GM19025 (cell line): ENCODE measurements at regions not wholly inside any gene's neighbourhood (a gene's known extent, or its start where the extent isn't known, plus 50 kb on each side); places are given as distances from the start of the nearest gene placed in this dataset.

ENCODE experiments used
- ATAC-seq: cut with Tn5 transposase; IDR thresholded peaks from one replicate; pipeline ENCODE4 v1.9.1; 2021; ENCODE audit warnings: mild to moderate bottlenecking, low read depth, moderate library complexity; ENCODE audit not compliant: unreplicated experiment

GRCh38 chr2:105468582-105469042, 69.8 kb upstream of the FHL2 start:
- no peak for ATAC-seq

- ATAC-seq: no peak
These were observed 65.5 kb upstream of the FHL2 start for GRCh38 chr2:105464325-105464724.

GRCh38 chr2:105460048-105460732, 61.3 kb upstream of the FHL2 start:
- no peak for ATAC-seq

GRCh38 chr2:105458076-105458475, 59.2 kb upstream of the FHL2 start:
- ATAC-seq: no peak

GRCh38 chr2:105455488-105456003, 56.7 kb upstream of the FHL2 start:
- ATAC-seq: no peak

- no peak for ATAC-seq
These were observed 56.1 kb upstream of the FHL2 start for GRCh38 chr2:105454801-105455485.

- no peak for ATAC-seq
These were observed 52.8 kb upstream of the FHL2 start for GRCh38 chr2:105451571-105452166.

- ATAC-seq: no peak
These were observed 51.6 kb upstream of the FHL2 start for GRCh38 chr2:105450471-105450870.

- no peak for ATAC-seq
These were observed 50.2 kb upstream of the FHL2 start for GRCh38 chr2:105449076-105449475.
